Muscle layer of duodenum (tissue), 2 donors: ENCODE measurements at regions not wholly inside any gene's neighbourhood (a gene's known extent, or its start where the extent isn't known, plus 50 kb on each side); places are given as distances from the start of the nearest gene placed in this dataset.
"Not testable (repeated sequence)": the region's sequence is repeated elsewhere in the genome, so short reads cannot be mapped to it uniquely, and the experiment has no call there.

Experiments
- H3K27ac ChIP-seq: one replicate; pipeline ENCODE4 v1.7.0; 2013; ENCODE audit warnings: mild to moderate bottlenecking, low read length
- H3K27me3 ChIP-seq: one replicate; pipeline ENCODE4 v1.7.0; 2013; ENCODE audit warnings: low read depth, mild to moderate bottlenecking, control low read depth, low read length
- H3K36me3 ChIP-seq, 2 donors: one replicate each; pipeline ENCODE4 v1.7.0; 2013; ENCODE audit warnings: low read length in 2 of 2, control low read depth in 1 of 2, mild to moderate bottlenecking in 1 of 2; ENCODE audit not compliant: insufficient read depth in 2 of 2, control insufficient read depth in 1 of 2
- H3K4me1 ChIP-seq, 2 donors: one replicate each; pipeline ENCODE4 v1.7.0; 2013; ENCODE audit warnings: low read length in 2 of 2, mild to moderate bottlenecking in 2 of 2, control low read depth in 1 of 2, moderate library complexity in 1 of 2; ENCODE audit not compliant: insufficient read depth in 2 of 2, control insufficient read depth in 1 of 2
- H3K4me3 ChIP-seq, 2 donors: one replicate each; pipeline ENCODE4 v1.7.0; 2013; ENCODE audit warnings: low read length in 2 of 2, low read depth in 1 of 2, mild to moderate bottlenecking in 1 of 2
- H3K9me3 ChIP-seq, 2 donors: one replicate each; pipeline ENCODE4 v1.7.0; 2013; ENCODE audit warnings: low read length in 2 of 2, control low read depth in 1 of 2, mild to moderate bottlenecking in 1 of 2; ENCODE audit not compliant: control insufficient read depth in 1 of 2
- donor health status: healthy.

GRCh38 chr9:119701651-119702050, 332.4 kb upstream of the BRINP1 start:
- no peaks in the 10 kb centered on the region for H3K27me3 ChIP-seq
- no peaks in the 10 kb centered on the region for H3K4me1 ChIP-seq
- H3K9me3 ChIP-seq: no peaks in the 10 kb centered on the region
- no peak overlapping the region for H3K4me3 ChIP-seq
- no peaks in the 10 kb centered on the region for H3K36me3 ChIP-seq
- H3K27ac ChIP-seq: no peak overlapping the region

- H3K27ac ChIP-seq: no peak overlapping the region
- H3K4me3 ChIP-seq: no peak overlapping the region
- H3K9me3 ChIP-seq: no peaks in the 10 kb centered on the region
- H3K36me3 ChIP-seq: no peaks in the 10 kb centered on the region
- H3K27me3 ChIP-seq: no peaks in the 10 kb centered on the region
- no peaks in the 10 kb centered on the region for H3K4me1 ChIP-seq
These were observed 329.3 kb upstream of the BRINP1 start for GRCh38 chr9:119698535-119698934.

- no peak overlapping the region for H3K27ac ChIP-seq
- H3K36me3 ChIP-seq: no peaks in the 10 kb centered on the region
- no peaks in the 10 kb centered on the region for H3K9me3 ChIP-seq
- H3K27me3 ChIP-seq: no peaks in the 10 kb centered on the region
- no peaks in the 10 kb centered on the region for H3K4me1 ChIP-seq
- no peak overlapping the region for H3K4me3 ChIP-seq
These were observed 328.8 kb upstream of the BRINP1 start for GRCh38 chr9:119697996-119698395.

- no peaks in the 10 kb centered on the region for H3K4me1 ChIP-seq
- H3K4me3 ChIP-seq: no peak overlapping the region
- H3K36me3 ChIP-seq: no peaks in the 10 kb centered on the region
- H3K9me3 ChIP-seq: no peaks in the 10 kb centered on the region
- H3K27me3 ChIP-seq: no peaks in the 10 kb centered on the region
- H3K27ac ChIP-seq: no peak overlapping the region
These were observed 320.6 kb upstream of the BRINP1 start for GRCh38 chr9:119689879-119690278.

- no peaks in the 10 kb centered on the region for H3K9me3 ChIP-seq
- no peaks in the 10 kb centered on the region for H3K36me3 ChIP-seq
- no peaks in the 10 kb centered on the region for H3K27me3 ChIP-seq
- no peak overlapping the region for H3K27ac ChIP-seq
- no peaks in the 10 kb centered on the region for H3K4me1 ChIP-seq
- H3K4me3 ChIP-seq: no peak overlapping the region
These were observed 319.3 kb upstream of the BRINP1 start for GRCh38 chr9:119688547-119688946.

- Histone ChIP-seq H3K4me3 (no peak overlapping the region), H3K4me1 (no peaks in the 10 kb centered on the region), H3K27ac (no peak overlapping the region), H3K9me3 (no peaks in the 10 kb centered on the region), H3K36me3 (no peaks in the 10 kb centered on the region), H3K27me3 (no peaks in the 10 kb centered on the region)
These were observed 308.7 kb upstream of the BRINP1 start for GRCh38 chr9:119677811-119678505.

GRCh38 chr9:119675951-119676350, 306.7 kb upstream of the BRINP1 start:
- no peaks in the 10 kb centered on the region for H3K27me3 ChIP-seq
- H3K4me3 ChIP-seq: no peak overlapping the region
- H3K9me3 ChIP-seq: no peaks in the 10 kb centered on the region
- no peaks in the 10 kb centered on the region for H3K4me1 ChIP-seq
- no peaks in the 10 kb centered on the region for H3K36me3 ChIP-seq
- H3K27ac ChIP-seq: no peak overlapping the region

- H3K9me3 ChIP-seq, H3K4me3 ChIP-seq, H3K4me1 ChIP-seq, H3K27me3 ChIP-seq, H3K27ac ChIP-seq, H3K36me3 ChIP-seq: not testable (repeated sequence)
These were observed 303.5 kb upstream of the BRINP1 start for GRCh38 chr9:119672763-119673162.

GRCh38 chr9:119667916-119668315, 298.7 kb upstream of the BRINP1 start:
- H3K27me3 ChIP-seq: no peaks in the 10 kb centered on the region
- no peaks in the 10 kb centered on the region for H3K9me3 ChIP-seq
- no peaks in the 10 kb centered on the region for H3K4me1 ChIP-seq
- H3K27ac ChIP-seq: no peak overlapping the region
- H3K4me3 ChIP-seq: no peak overlapping the region
- H3K36me3 ChIP-seq: no peaks in the 10 kb centered on the region

- H3K27ac ChIP-seq: no peak overlapping the region
- H3K9me3 ChIP-seq: no peaks in the 10 kb centered on the region
These were observed 297.9 kb upstream of the BRINP1 start for GRCh38 chr9:119667163-119667562.

GRCh38 chr9:119662329-119662728, 293.1 kb upstream of the BRINP1 start:
- H3K4me1 ChIP-seq: no peaks in the 10 kb centered on the region
- H3K4me3 ChIP-seq: no peak overlapping the region
- H3K27ac ChIP-seq: no peak overlapping the region
- no peaks in the 10 kb centered on the region for H3K27me3 ChIP-seq
- no peaks in the 10 kb centered on the region for H3K9me3 ChIP-seq
- no peaks in the 10 kb centered on the region for H3K36me3 ChIP-seq

More at GRCh38 chr9:119667163-119667562, 297.9 kb upstream of the BRINP1 start:
- H3K36me3 ChIP-seq: no peaks in the 10 kb centered on the region
- no peak overlapping the region for H3K4me3 ChIP-seq
- H3K4me1 ChIP-seq: no peaks in the 10 kb centered on the region
- H3K27me3 ChIP-seq: no peaks in the 10 kb centered on the region

- H3K4me1 ChIP-seq: no peaks in the 10 kb centered on the region
- no peaks in the 10 kb centered on the region for H3K9me3 ChIP-seq
- H3K27me3 ChIP-seq: no peaks in the 10 kb centered on the region
- H3K27ac ChIP-seq: no peak overlapping the region
- no peaks in the 10 kb centered on the region for H3K36me3 ChIP-seq
- no peak overlapping the region for H3K4me3 ChIP-seq
These were observed 283.7 kb upstream of the BRINP1 start for GRCh38 chr9:119652931-119653330.
